ENCODE measurements at regions not wholly inside any gene's neighbourhood (a gene's known extent, or its start where the extent isn't known, plus 50 kb on each side); places are given as distances from the start of the nearest gene placed in this dataset.

GRCh38 chr9:79977074-79977435 lies 405.3 kb downstream of the TLE4 start:
- H3K27me3 ChIP-seq (ENCODE audit: control insufficient read depth, low read length), result no peaks in the 10 kb centered on the region

GRCh38 chr9:79976257-79977073 lies 404.7 kb downstream of the TLE4 start:
- Histone ChIP-seq H3K27me3 (ENCODE audit: control insufficient read depth, low read length) (no peaks in the 10 kb centered on the region), H3K4me3 (ENCODE audit: low read length) (no peak overlapping the region), H3K4me2 (ENCODE audit: low read length) (no peak overlapping the region), H3K9me3 (ENCODE audit: control insufficient read depth, insufficient read depth, low read length) (no peaks in the 10 kb centered on the region), H3K27ac (ENCODE audit: low read depth, low read length) (no peak overlapping the region), H3F3A (ENCODE audit: control insufficient read depth, insufficient read depth) (no peaks in the 10 kb centered on the region), H3K79me2 (ENCODE audit: control insufficient read depth, low read length) (no peaks in the 10 kb centered on the region), H4K20me1 (ENCODE audit: control insufficient read depth, insufficient read depth, low read depth, low read length) (no peaks in the 10 kb centered on the region), H3K4me1 (ENCODE audit: control insufficient read depth, low read length) (no peaks in the 10 kb centered on the region), H3K9me2 (replicated peaks; ENCODE audit: control insufficient read depth, low read length) (no peaks in the 10 kb centered on the region), H3K36me3 (ENCODE audit: control insufficient read depth, low read length) (no peaks in the 10 kb centered on the region)
- TF ChIP-seq EZH2phosphoT487 (IDR thresholded peaks at IDR 0.05; ENCODE audit: borderline replicate concordance, low read length), result no peak
- TF ChIP-seq CTCF (IDR thresholded peaks at IDR 0.05; ENCODE audit: low read depth, low read length, poor library complexity, severe bottlenecking), result no peak

More at GRCh38 chr9:79977074-79977435, 405.3 kb downstream of the TLE4 start:
- no peaks in the 10 kb centered on the region for H3F3A ChIP-seq (ENCODE audit: control insufficient read depth, insufficient read depth)
- H3K4me3 ChIP-seq (ENCODE audit: low read length), result no peak overlapping the region
- H3K4me1 ChIP-seq (ENCODE audit: control insufficient read depth, low read length), result no peaks in the 10 kb centered on the region
- H3K9me2 ChIP-seq (replicated peaks; ENCODE audit: control insufficient read depth, low read length), result no peaks in the 10 kb centered on the region
- H3K4me2 ChIP-seq (ENCODE audit: low read length), result no peak overlapping the region
- no peak overlapping the region for H3K27ac ChIP-seq (ENCODE audit: low read depth, low read length)
- H3K79me2 ChIP-seq (ENCODE audit: control insufficient read depth, low read length), result no peaks in the 10 kb centered on the region
- TF ChIP-seq CTCF (IDR thresholded peaks at IDR 0.05; ENCODE audit: low read depth, low read length, poor library complexity, severe bottlenecking), result no peak
- no peak for TF ChIP-seq EZH2phosphoT487 (IDR thresholded peaks at IDR 0.05; ENCODE audit: borderline replicate concordance, low read length)
- no peaks in the 10 kb centered on the region for H3K9me3 ChIP-seq (ENCODE audit: control insufficient read depth, insufficient read depth, low read length)
- H4K20me1 ChIP-seq (ENCODE audit: control insufficient read depth, insufficient read depth, low read depth, low read length), result no peaks in the 10 kb centered on the region
- H3K36me3 ChIP-seq (ENCODE audit: control insufficient read depth, low read length), result no peaks in the 10 kb centered on the region

GRCh38 chr9:79975621-79976256 lies 404.0 kb downstream of the TLE4 start:
- no peak overlapping the region for H3K4me2 ChIP-seq (ENCODE audit: low read length)
- no peaks in the 10 kb centered on the region for H4K20me1 ChIP-seq (ENCODE audit: control insufficient read depth, insufficient read depth, low read depth, low read length)
- no peaks in the 10 kb centered on the region for H3K9me2 ChIP-seq (replicated peaks; ENCODE audit: control insufficient read depth, low read length)
- H3K27ac ChIP-seq (ENCODE audit: low read depth, low read length), result no peak overlapping the region
- H3F3A ChIP-seq (ENCODE audit: control insufficient read depth, insufficient read depth), result no peaks in the 10 kb centered on the region
- TF ChIP-seq EZH2phosphoT487 (IDR thresholded peaks at IDR 0.05; ENCODE audit: borderline replicate concordance, low read length) (no peak), CTCF (IDR thresholded peaks at IDR 0.05; ENCODE audit: low read depth, low read length, poor library complexity, severe bottlenecking) (no peak)
- H3K79me2 ChIP-seq (ENCODE audit: control insufficient read depth, low read length), result no peaks in the 10 kb centered on the region
- H3K36me3 ChIP-seq (ENCODE audit: control insufficient read depth, low read length), result no peaks in the 10 kb centered on the region
- no peaks in the 10 kb centered on the region for H3K9me3 ChIP-seq (ENCODE audit: control insufficient read depth, insufficient read depth, low read length)
- no peaks in the 10 kb centered on the region for H3K27me3 ChIP-seq (ENCODE audit: control insufficient read depth, low read length)
- H3K4me3 ChIP-seq (ENCODE audit: low read length), result no peak overlapping the region
- H3K4me1 ChIP-seq (ENCODE audit: control insufficient read depth, low read length), result no peaks in the 10 kb centered on the region
